Endothelial cell of umbilical vein (primary cell): ENCODE measurements at regions not wholly inside any gene's neighbourhood (a gene's known extent, or its start where the extent isn't known, plus 50 kb on each side); places are given as distances from the start of the nearest gene placed in this dataset.

Source experiments
- BruUV-seq: library from RNA; stranded (reverse); fragments of 400-500 nt; replicated peaks from 2 replicates; lab custom pipeline; 2021; lab: Mats Ljungman, UMichigan
- CTCF ChIA-PET: fragments of 300-600, 350-600 bp; sonication (Branson Sonifier 250); formaldehyde crosslinking; loops from one replicate; lab custom pipeline; 2021; ENCODE audit warnings: antibody characterized with exemption, inconsistent platforms; lab: Charles Lee
- POLR2A ChIA-PET: fragments of 300-600, 350-600 bp; sonication (Branson Sonifier 250); formaldehyde crosslinking; loops from one replicate; lab custom pipeline; 2021; ENCODE audit warnings: antibody characterized with exemption, inconsistent platforms; lab: Charles Lee
- DNase-seq: peaks from one replicate; pipeline ENCODE4 v3.0.0-alpha.2; 2011; ENCODE audit warnings: low read depth, low spot score
- FAIRE-seq: peaks from 2 replicates; lab custom pipeline; 2011; peaks lifted over from hg19 to GRCh38; lab: Jason Lieb, UNC
- H2AFZ ChIP-seq: 2 replicates; pipeline ENCODE4 v1.6.0; 2012; ENCODE audit warnings: low read depth, low read length, control low read depth, inconsistent platforms
- H3K27ac ChIP-seq: 2 replicates; pipeline ENCODE4 v1.5.1; 2011; ENCODE audit warnings: low read depth, mild to moderate bottlenecking, control low read depth, low read length, moderate library complexity; ENCODE audit not compliant: insufficient read depth
- H3K27me3 ChIP-seq, 2 experiments: 2 replicates each; pipeline versions ENCODE4 v1.6.0 to v1.6.1; 2011; ENCODE audit warnings: low read length in 2 of 2, mixed read lengths in 1 of 2; ENCODE audit not compliant: control insufficient read depth in 2 of 2, insufficient read depth in 2 of 2
- H3K36me3 ChIP-seq, 2 experiments: 2 replicates in 1 of 2; 3 replicates in 1 of 2; pipeline ENCODE4 v1.5.1; 2011; ENCODE audit warnings: low read length in 2 of 2, mild to moderate bottlenecking in 1 of 2, moderate library complexity in 1 of 2; ENCODE audit not compliant: control insufficient read depth in 2 of 2, insufficient read depth in 2 of 2; ENCODE audit errors: extremely low read depth in 1 of 2
- H3K4me1 ChIP-seq: 3 replicates; pipeline ENCODE4 v1.5.1; 2011; ENCODE audit warnings: mild to moderate bottlenecking, low read length; ENCODE audit not compliant: control insufficient read depth, insufficient read depth; ENCODE audit errors: extremely low read depth
- H3K4me2 ChIP-seq: 2 replicates; pipeline ENCODE4 v1.6.1; 2011; ENCODE audit warnings: low read length, control low read depth, mixed read lengths; ENCODE audit not compliant: insufficient read depth
- H3K4me3 ChIP-seq, 3 experiments: fragments of 200-600 bp in 1 of 3; sonication (generic), shearing (Covaris generic) in 1 of 3; replicated peaks in 1 of 3; 2 replicates each; pipeline ENCODE4 v1.5.1; 2011 to 2016; ENCODE audit warnings: control low read depth in 3 of 3, low read length in 3 of 3, mild to moderate bottlenecking in 2 of 3, inconsistent platforms in 1 of 3, low read depth in 1 of 3, moderate library complexity in 1 of 3; ENCODE audit not compliant: insufficient read depth in 1 of 3
- H3K79me2 ChIP-seq: 2 replicates; pipeline ENCODE4 v1.6.0; 2012; ENCODE audit warnings: low read length, inconsistent platforms; ENCODE audit not compliant: control insufficient read depth, insufficient read depth
- H3K9ac ChIP-seq: replicated peaks from 2 replicates; pipeline ENCODE3; 2011; ENCODE audit warnings: low read length, control low read depth; ENCODE audit not compliant: insufficient read depth; ENCODE audit errors: extremely low read depth
- H3K9me1 ChIP-seq: replicated peaks from 3 replicates; pipeline ENCODE4 v1.6.0; 2011; ENCODE audit warnings: mild to moderate bottlenecking, low read length; ENCODE audit not compliant: control insufficient read depth, insufficient read depth; ENCODE audit errors: extremely low read depth
- H3K9me3 ChIP-seq: replicated peaks from 2 replicates; pipeline ENCODE4 v1.5.1; 2012; ENCODE audit warnings: low read length, inconsistent platforms; ENCODE audit not compliant: control insufficient read depth, insufficient read depth
- H4K20me1 ChIP-seq: replicated peaks from 2 replicates; pipeline ENCODE3; 2011; ENCODE audit warnings: mild to moderate bottlenecking, low read length; ENCODE audit not compliant: control insufficient read depth, insufficient read depth; ENCODE audit errors: extremely low read depth
- CTCF ChIP-seq, 2 donors: IDR thresholded peaks; 1 replicate in 1 of 2; 2 replicates in 1 of 2; pipeline ENCODE4 v1.5.1; 2011; ENCODE audit warnings: low read length in 2 of 2, mild to moderate bottlenecking in 2 of 2, moderate library complexity in 2 of 2, control low read depth in 1 of 2, inconsistent platforms in 1 of 2, low read depth in 1 of 2; ENCODE audit not compliant: insufficient read depth in 1 of 2; ENCODE audit errors: extremely low read depth in 1 of 2
- EZH2 ChIP-seq: IDR thresholded peaks from 2 replicates; pipeline ENCODE4 v1.6.1; 2012; ENCODE audit warnings: borderline replicate concordance, low read depth, mild to moderate bottlenecking, moderate library complexity, low read length, inconsistent platforms; ENCODE audit not compliant: severe bottlenecking
- FOS ChIP-seq: IDR thresholded peaks from 2 replicates; pipeline ENCODE4 v1.6.1; 2011; ENCODE audit warnings: mild to moderate bottlenecking, low read length, moderate library complexity, borderline replicate concordance; ENCODE audit not compliant: insufficient read depth
- GATA2 ChIP-seq: IDR thresholded peaks from 2 replicates; pipeline ENCODE4 v1.7.0; 2011; ENCODE audit warnings: low read depth, mild to moderate bottlenecking, moderate library complexity, mixed read lengths, low read length; ENCODE audit not compliant: insufficient read length, insufficient read depth
- JUN ChIP-seq: IDR thresholded peaks from 2 replicates; pipeline ENCODE4 v1.6.1; 2011; ENCODE audit warnings: borderline replicate concordance, low read depth; ENCODE audit not compliant: insufficient read length, insufficient read depth
- MYC ChIP-seq: IDR thresholded peaks from one replicate; pipeline ENCODE4 v1.6.1; 2011; ENCODE audit warnings: mild to moderate bottlenecking, low read depth, low read length
- POLR2A ChIP-seq: IDR thresholded peaks from 2 replicates; pipeline ENCODE4 v1.6.1; 2012; ENCODE audit warnings: low read depth, mild to moderate bottlenecking, control low read depth, low read length
- POLR2AphosphoS5 ChIP-seq: IDR thresholded peaks from 2 replicates; pipeline ENCODE4 v1.6.1; 2012; ENCODE audit warnings: low read depth, mild to moderate bottlenecking, control low read depth, low read length, moderate library complexity; ENCODE audit not compliant: insufficient read depth
- dilution Hi-C: fragments of 300-500 bp; cut with MboI; formaldehyde crosslinking; loops from one replicate; pipeline ENCODE4 v1.15.0; 2019; ENCODE audit warnings: low sequenced_read_pairs; ENCODE audit not compliant: extremely low pct_ligation_motif_present
- intact Hi-C: fragments of 100-400 bp; cut with micrococcal nuclease; formaldehyde crosslinking; loops from one replicate; pipeline ENCODE4 v1.10.0; 2022
- TF ChIP-seq, protein P1 (sequence below): IDR thresholded peaks from 2 replicates; pipeline ENCODE4 v1.6.1; 2011; ENCODE audit not compliant: insufficient read depth, insufficient read length

DNA sequence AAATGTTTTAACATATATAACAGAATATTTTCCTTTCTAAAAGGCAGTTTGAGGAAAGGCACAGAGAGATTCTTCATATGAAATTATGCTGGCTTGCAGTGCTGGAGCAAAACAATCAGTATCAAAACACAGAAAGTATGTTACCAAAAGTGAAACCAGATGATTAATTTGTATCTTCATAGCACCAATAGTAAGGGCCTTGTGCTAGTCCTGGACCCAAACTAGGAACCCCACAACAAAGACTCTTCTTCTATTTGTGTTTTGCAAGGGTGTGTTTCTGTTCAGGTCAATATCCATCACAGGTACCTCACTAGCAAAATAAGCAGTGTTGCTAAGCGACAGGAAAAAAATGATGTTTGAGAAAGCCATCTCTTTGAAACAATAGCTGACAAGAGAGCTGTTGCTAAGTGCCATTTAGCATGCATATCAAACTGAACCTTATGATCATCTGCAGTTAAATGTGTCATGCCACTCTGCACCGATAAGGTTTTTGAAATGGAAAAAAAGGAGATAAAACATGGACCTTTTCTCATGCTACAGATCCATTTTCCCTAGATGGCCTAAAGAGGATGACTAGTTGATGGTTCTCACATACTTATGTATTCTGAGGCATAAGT, 196.2 kb upstream of the ALG10 start:
- no peaks in the 10 kb centered on the region for H3K36me3 ChIP-seq
- no peak overlapping the region for H2AFZ ChIP-seq
- no peaks in the 10 kb centered on the region for H3K27me3 ChIP-seq
- H3K4me3 ChIP-seq, result no peak overlapping the region
- no TSS peak for BruUV-seq
- no peak overlapping the region for H3K9ac ChIP-seq
- POLR2A ChIA-PET, result no interaction called here
- no peaks in the 10 kb centered on the region for H4K20me1 ChIP-seq
- intact Hi-C loops, result no loop called here
- DNase-seq, result no peak
- TF ChIP-seq MYC (no peak), GATA2 (no peak), EZH2 (no peak), JUN (no peak), FOS (no peak)
- dilution Hi-C loops, result no loop called here
- H3K4me1 ChIP-seq, result no peaks in the 10 kb centered on the region
- no peak overlapping the region for H3K27ac ChIP-seq
- no peaks in the 10 kb centered on the region for H3K9me1 ChIP-seq
- no peak for FAIRE-seq
- no peak overlapping the region for H3K4me2 ChIP-seq
- no peaks in the 10 kb centered on the region for H3K79me2 ChIP-seq
- CTCF ChIA-PET, result no interaction called here
- H3K9me3 ChIP-seq, result peaks cover 4% of the 10 kb centered on the region

GRCh38 chr12:33828326-33828725, 194.0 kb upstream of the ALG10 start:
- Histone ChIP-seq H3K9ac (no peak overlapping the region), H3K27me3 (no peaks in the 10 kb centered on the region), H3K4me3 (no peak overlapping the region), H2AFZ (no peak overlapping the region), H3K36me3 (no peaks in the 10 kb centered on the region), H3K27ac (no peak overlapping the region), H3K9me3 (peaks cover 4% of the 10 kb centered on the region), H3K9me1 (no peaks in the 10 kb centered on the region), H3K4me2 (no peak overlapping the region), H3K79me2 (no peaks in the 10 kb centered on the region), H4K20me1 (no peaks in the 10 kb centered on the region), H3K4me1 (no peaks in the 10 kb centered on the region)
- dilution Hi-C loops (no loop called here), intact Hi-C loops (no loop called here)
- FAIRE-seq (no peak), DNase-seq (no peak)
- TF ChIP-seq, protein P1, sequence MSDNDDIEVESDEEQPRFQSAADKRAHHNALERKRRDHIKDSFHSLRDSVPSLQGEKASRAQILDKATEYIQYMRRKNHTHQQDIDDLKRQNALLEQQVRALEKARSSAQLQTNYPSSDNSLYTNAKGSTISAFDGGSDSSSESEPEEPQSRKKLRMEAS, result no peak
- TF ChIP-seq POLR2A (no peak), GATA2 (no peak), CTCF (IDR thresholded peaks at IDR 0.05; ENCODE audit: extremely low read depth in 1 of 2, insufficient read depth in 1 of 2, low read depth in 1 of 2, low read length in 2 of 2) (no peak), FOS (no peak), JUN (no peak), POLR2AphosphoS5 (no peak), EZH2 (no peak), MYC (no peak)
- ChIA-PET POLR2A (no interaction called here), CTCF (no interaction called here)
- BruUV-seq, result no TSS peak
